Pancreas (tissue), 10 donors: ENCODE measurements at regions not wholly inside any gene's neighbourhood (a gene's known extent, or its start where the extent isn't known, plus 50 kb on each side); places are given as distances from the start of the nearest gene placed in this dataset.

ENCODE experiments used
- ATAC-seq, 4 donors: fragments of 200-7000 bp; cut with Tn5 transposase; one replicate each; pipeline versions ENCODE4 v1.8.0 to v1.9.1; 2020; ENCODE audit warnings: mild to moderate bottlenecking in 4 of 4, moderate library complexity in 4 of 4
- DNase-seq, 6 donors: peaks; one replicate each; pipeline ENCODE4 v3.0.0-alpha.2; 2020
- FAIRE-seq: peaks from 2 replicates; lab custom pipeline; 2012; peaks lifted over from hg19 to GRCh38; lab: Jason Lieb, UNC
- H3K27ac ChIP-seq, 4 donors: fragments of 200-600 bp; sonication (generic); 1 replicate in 3 of 4; 2 replicates in 1 of 4; pipeline versions ENCODE4 v1.5.0 to v1.8.0; 2020
- H3K27me3 ChIP-seq, 4 donors: fragments of 200-600 bp; one replicate each; pipeline ENCODE4 v1.8.0; 2021
- H3K36me3 ChIP-seq, 3 donors: fragments of 200-600 bp; sonication (generic) in 1 of 3; one replicate each; pipeline versions ENCODE4 v1.5.0 to v1.8.0; 2020 to 2021
- H3K4me1 ChIP-seq, 3 donors: fragments of 200-600 bp; one replicate each; pipeline ENCODE4 v1.8.0; 2021
- H3K4me3 ChIP-seq, 4 donors: fragments of 200-600 bp; sonication (generic) in 2 of 4; one replicate each; pipeline versions ENCODE4 v1.5.0 to v1.8.0; 2020 to 2021
- H3K9me3 ChIP-seq, 4 donors: fragments of 200-600 bp; one replicate each; pipeline ENCODE4 v1.8.0; 2021
- CTCF ChIP-seq, 4 donors: fragments of 200-600 bp; sonication (generic) in 3 of 4; IDR thresholded peaks; one replicate each; pipeline versions ENCODE4 v1.5.0 to v1.8.0; 2021; ENCODE audit warnings: antibody characterized with exemption in 4 of 4
- WGBS, 2 donors: extraction: QIAGEN DNeasy Blood & Tissue Kit; methylation state at CpG; one replicate each; pipeline ENCODE4 v1.1.7; 2013; 5-methylcytosine and 5-hydroxymethylcytosine counted together
- intact Hi-C, 3 donors: fragments of 100-400 bp; cut with DNase I; formaldehyde crosslinking; loops; one replicate each; pipeline versions ENCODE4 v1.11.1 to v1.14.2; 2022
- donor health status: healthy with polysubstance abuse.
- donor health status: DM: no; HTN: no; CAD: no; lungs with moderate emphysema.
- donor health status: DM: no; HTN: no; CAD: no.
- donor health status: control.
- donor health status: control.
- donor health status: Bipolar disorder and iron deficiency.
- donor health status: DM: yes; HTN: yes; CAD: no.
- donor health status: DM: no; HTN: no; CAD: no.
- donor health status: DM: no; HTN: no; CAD: no.
- donor health status: DM: yes; HTN: yes; CAD: no.

DNA sequence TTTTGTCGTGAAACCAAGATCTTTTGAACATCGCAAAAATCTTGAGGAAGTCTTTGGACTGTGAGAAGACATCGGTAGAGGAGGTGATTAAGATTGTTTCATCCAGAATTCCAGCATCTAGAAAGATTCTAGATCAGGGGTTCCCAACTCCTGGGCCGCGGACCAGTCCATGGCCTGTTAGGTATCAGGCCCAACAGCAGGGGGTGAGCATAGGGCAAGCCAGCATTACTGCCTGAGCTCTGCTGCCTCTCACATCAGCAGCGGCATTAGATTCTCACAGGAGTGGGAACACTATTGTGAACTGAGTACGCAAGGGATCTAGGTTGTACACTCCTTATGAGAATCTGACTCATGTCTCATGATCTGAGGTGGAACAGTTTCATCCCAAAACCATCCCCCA is 600.6 kb upstream of the CDH11 start:
- DNase-seq (no peak), FAIRE-seq (no peak), ATAC-seq (no peak)
- Histone ChIP-seq H3K9me3 (no peaks in the 10 kb centered on the region), H3K4me3 (no peak overlapping the region), H3K36me3 (no peaks in the 10 kb centered on the region), H3K4me1 (no peaks in the 10 kb centered on the region), H3K27ac (no peak overlapping the region), H3K27me3 (peaks cover 0 to 3% (median 0%) of the 10 kb centered on the region in 4 donors)
- intact Hi-C loops: no loop called here
- WGBS, 2 donors: 86 to 91% methylated on average over 7 of the region's 7 CpGs
- TF ChIP-seq CTCF (IDR thresholded peaks at IDR 0.05): no peak

- DNase-seq (no peak), ATAC-seq (no peak), FAIRE-seq (no peak)
- intact Hi-C loops: no loop called here
- 30 to 48% methylated on average over 3 of the region's 3 CpGs for WGBS, 2 donors
- Histone ChIP-seq H3K4me1 (no peaks in the 10 kb centered on the region), H3K4me3 (no peak overlapping the region), H3K27me3 (no peaks in the 10 kb centered on the region), H3K27ac (no peak overlapping the region), H3K9me3 (no peaks in the 10 kb centered on the region), H3K36me3 (no peaks in the 10 kb centered on the region)
- no peak for TF ChIP-seq CTCF (IDR thresholded peaks at IDR 0.05)
Observed at GRCh38 chr16:65717846-65718245, 596.0 kb upstream of the CDH11 start.

DNA sequence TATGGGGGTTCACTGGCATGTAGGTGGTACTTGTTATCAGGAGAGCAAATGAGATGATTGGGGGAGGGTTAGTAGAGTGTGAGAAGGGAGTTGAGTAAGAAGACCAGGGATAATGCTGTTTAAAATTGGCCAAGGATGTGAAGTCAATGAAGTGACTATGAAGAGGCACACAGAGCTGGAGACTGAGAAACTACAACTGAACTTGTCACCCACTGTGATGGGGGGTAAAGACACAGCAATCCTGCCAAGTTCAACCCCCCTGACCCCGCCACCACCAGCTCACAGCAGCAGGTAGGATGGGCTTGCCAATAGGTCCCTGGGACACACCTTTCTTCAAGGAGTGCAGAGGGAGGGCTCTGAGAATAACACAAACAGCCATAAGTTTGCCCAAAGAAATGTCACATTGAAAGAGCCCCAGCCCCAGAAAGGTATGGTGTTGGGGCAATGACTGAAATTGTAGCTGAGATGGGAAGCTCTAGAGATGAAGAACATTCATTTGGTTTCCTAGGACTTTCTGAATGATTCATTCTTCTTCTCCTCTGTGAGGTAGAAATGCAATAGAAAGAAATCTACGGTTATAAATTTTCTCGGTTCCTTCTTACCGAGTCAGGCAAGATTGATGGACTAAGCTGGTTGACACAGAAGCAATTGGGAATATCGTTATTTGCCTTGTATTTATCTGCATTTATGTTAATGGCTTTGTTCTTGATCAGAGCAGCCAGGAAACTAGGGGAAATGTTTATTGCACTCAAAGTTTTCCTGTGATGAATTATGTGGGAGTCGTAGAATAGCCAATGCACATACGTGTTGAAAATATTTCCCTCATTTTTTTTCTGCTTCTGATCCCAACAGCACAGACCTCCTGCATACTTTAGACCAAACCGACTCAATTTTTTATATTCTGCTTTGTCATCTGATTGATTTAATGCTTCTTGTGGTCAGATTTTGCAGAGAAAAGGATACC is 595.2 kb upstream of the CDH11 start:
- Histone ChIP-seq H3K27ac (no peak overlapping the region), H3K4me1 (no peaks in the 10 kb centered on the region), H3K36me3 (no peaks in the 10 kb centered on the region), H3K9me3 (no peaks in the 10 kb centered on the region), H3K4me3 (no peak overlapping the region), H3K27me3 (no peaks in the 10 kb centered on the region)
- ATAC-seq (no peak), DNase-seq (no peak), FAIRE-seq (no peak)
- no peak for TF ChIP-seq CTCF (IDR thresholded peaks at IDR 0.05)
- 40 to 43% methylated on average over 8 of the region's 8 CpGs for WGBS, 2 donors
- intact Hi-C loops: no loop called here

- no peak overlapping the region for H3K4me3 ChIP-seq
- intact Hi-C loops: no loop called here
- H3K9me3 ChIP-seq: no peaks in the 10 kb centered on the region
- 44 to 49% methylated on average over 7 of the region's 7 CpGs for WGBS, 2 donors
- H3K4me1 ChIP-seq: no peaks in the 10 kb centered on the region
- no peak overlapping the region for H3K27ac ChIP-seq
- no peaks in the 10 kb centered on the region for H3K36me3 ChIP-seq
- no peak for FAIRE-seq
- no peak for ATAC-seq
- no peak for DNase-seq
- no peaks in the 10 kb centered on the region for H3K27me3 ChIP-seq
- TF ChIP-seq CTCF (IDR thresholded peaks at IDR 0.05): no peak
Observed at GRCh38 chr16:65713181-65713808, 591.4 kb upstream of the CDH11 start.

DNA sequence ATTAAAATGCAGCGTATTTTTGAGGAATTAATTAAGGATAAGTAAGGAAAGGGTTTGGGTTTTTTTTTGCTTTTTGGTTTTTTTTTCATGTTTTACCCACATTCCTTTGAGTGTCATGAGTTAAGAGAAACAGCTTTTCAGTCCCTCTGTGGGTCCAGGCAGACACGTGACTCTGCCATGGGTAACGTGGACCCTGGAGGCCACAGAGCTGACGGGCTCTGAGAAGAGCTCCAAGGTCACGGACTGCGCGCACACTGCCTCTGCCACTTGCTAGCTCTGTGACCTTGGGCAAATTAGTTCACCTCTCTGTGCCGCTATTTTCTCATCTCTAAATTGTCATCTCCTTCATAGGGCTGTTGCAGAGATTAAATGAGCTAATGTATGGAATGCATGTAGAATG is 588.2 kb upstream of the CDH11 start:
- FAIRE-seq: no peak
- intact Hi-C loops: no loop called here
- DNase-seq: no peak

More for the DNA sequence above, 588.2 kb upstream of the CDH11 start:
- H3K4me1 ChIP-seq: no peaks in the 10 kb centered on the region
- 36 to 43% methylated on average over 8 of the region's 8 CpGs for WGBS, 2 donors
- H3K9me3 ChIP-seq: no peaks in the 10 kb centered on the region
- no peak for ATAC-seq
- no peak overlapping the region for H3K27ac ChIP-seq
- no peak overlapping the region for H3K4me3 ChIP-seq
- TF ChIP-seq CTCF (IDR thresholded peaks at IDR 0.05): no peak
- no peaks in the 10 kb centered on the region for H3K27me3 ChIP-seq
- H3K36me3 ChIP-seq: no peaks in the 10 kb centered on the region
